Tibial nerve (tissue), 4 donors: ENCODE measurements at regions not wholly inside any gene's neighbourhood (a gene's known extent, or its start where the extent isn't known, plus 50 kb on each side); places are given as distances from the start of the nearest gene placed in this dataset.
"Not testable (repeated sequence)": the region's sequence is repeated elsewhere in the genome, so short reads cannot be mapped to it uniquely, and the experiment has no call there.

ENCODE experiments used
- DNase-seq, 2 donors: peaks; one replicate each; pipeline ENCODE4 v3.0.0-alpha.2; 2019; ENCODE audit warnings: low spot score in 2 of 2
- H3K27ac ChIP-seq, 4 donors: fragments of 200-600 bp; sonication (generic) in 3 of 4; one replicate each; pipeline ENCODE4 v1.5.1; 2017 to 2019; ENCODE audit warnings: mild to moderate bottlenecking in 1 of 4
- H3K27me3 ChIP-seq, 2 donors: fragments of 200-600 bp; sonication (generic) in 1 of 2; one replicate each; pipeline versions ENCODE4 v1.5.1 to v1.6.0; 2017 to 2019
- H3K36me3 ChIP-seq, 3 donors: fragments of 200-600 bp; sonication (generic); one replicate each; pipeline ENCODE4 v1.5.1; 2018 to 2019
- H3K4me1 ChIP-seq, 4 donors: fragments of 200-600 bp; sonication (generic) in 3 of 4; one replicate each; pipeline ENCODE4 v1.5.1; 2017 to 2019
- H3K4me3 ChIP-seq, 4 donors: fragments of 200-600 bp; sonication (generic) in 3 of 4; one replicate each; pipeline ENCODE4 v1.5.1; 2017 to 2019; ENCODE audit warnings: mild to moderate bottlenecking in 1 of 4, moderate library complexity in 1 of 4
- H3K9me3 ChIP-seq, 4 donors: fragments of 200-600 bp; sonication (generic) in 3 of 4; one replicate each; pipeline ENCODE4 v1.5.1; 2017 to 2019
- EP300 ChIP-seq, 2 donors: sonication (generic); formaldehyde crosslinking; IDR thresholded peaks; one replicate each; pipeline ENCODE4 v1.6.1; 2017; ENCODE audit warnings: antibody characterized with exemption in 2 of 2, mild to moderate bottlenecking in 1 of 2
- POLR2A ChIP-seq, 2 donors: fragments of 450-650 bp; IDR thresholded peaks; one replicate each; pipeline ENCODE4 v1.6.1; 2017; ENCODE audit warnings: antibody characterized with exemption in 2 of 2, mild to moderate bottlenecking in 2 of 2, moderate library complexity in 2 of 2
- WGBS, 2 donors: methylation state at CpG; one replicate each; pipeline ENCODE4 v1.1.5; 2018; 5-methylcytosine and 5-hydroxymethylcytosine counted together
- TF ChIP-seq, protein P1 (sequence below), 5 experiments: fragments of 200-600 bp in 3 of 5; fragments of 450-650 bp in 2 of 5; sonication (generic) in 3 of 5; IDR thresholded peaks; one replicate each; pipeline ENCODE4 v1.5.1; 2016 to 2019; ENCODE audit warnings: antibody characterized with exemption in 5 of 5, mild to moderate bottlenecking in 3 of 5, moderate library complexity in 2 of 5

DNA sequence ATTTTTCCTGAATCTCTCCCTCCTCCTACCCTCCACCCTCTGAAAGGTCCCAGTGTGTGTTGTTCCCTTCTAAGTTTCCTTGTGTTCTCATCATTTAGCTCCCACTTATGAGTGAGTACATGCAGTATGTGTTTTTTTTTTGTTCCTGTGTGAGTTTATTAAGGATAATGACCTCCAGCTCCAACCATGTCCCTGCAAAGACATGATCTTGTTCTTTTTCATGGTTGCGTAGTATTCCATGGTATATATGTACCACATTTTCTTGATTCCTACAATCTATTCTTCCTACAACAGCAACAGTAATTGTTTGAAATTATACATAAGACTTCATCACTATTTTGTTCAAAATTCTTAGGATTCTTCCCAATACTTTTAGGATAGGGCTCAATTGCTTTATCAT lies 1117.8 kb downstream of the GATA3 start:
- Histone ChIP-seq H3K4me1 (no peaks in the 10 kb centered on the region), H3K4me3 (no peak overlapping the region), H3K36me3 (no peaks in the 10 kb centered on the region), H3K9me3 (no peaks in the 10 kb centered on the region), H3K27me3 (no peaks in the 10 kb centered on the region), H3K27ac (no peak overlapping the region)
- TF ChIP-seq POLR2A (IDR thresholded peaks at IDR 0.05) (no peak), EP300 (IDR thresholded peaks at IDR 0.05) (no peak)
- TF ChIP-seq, protein P1, sequence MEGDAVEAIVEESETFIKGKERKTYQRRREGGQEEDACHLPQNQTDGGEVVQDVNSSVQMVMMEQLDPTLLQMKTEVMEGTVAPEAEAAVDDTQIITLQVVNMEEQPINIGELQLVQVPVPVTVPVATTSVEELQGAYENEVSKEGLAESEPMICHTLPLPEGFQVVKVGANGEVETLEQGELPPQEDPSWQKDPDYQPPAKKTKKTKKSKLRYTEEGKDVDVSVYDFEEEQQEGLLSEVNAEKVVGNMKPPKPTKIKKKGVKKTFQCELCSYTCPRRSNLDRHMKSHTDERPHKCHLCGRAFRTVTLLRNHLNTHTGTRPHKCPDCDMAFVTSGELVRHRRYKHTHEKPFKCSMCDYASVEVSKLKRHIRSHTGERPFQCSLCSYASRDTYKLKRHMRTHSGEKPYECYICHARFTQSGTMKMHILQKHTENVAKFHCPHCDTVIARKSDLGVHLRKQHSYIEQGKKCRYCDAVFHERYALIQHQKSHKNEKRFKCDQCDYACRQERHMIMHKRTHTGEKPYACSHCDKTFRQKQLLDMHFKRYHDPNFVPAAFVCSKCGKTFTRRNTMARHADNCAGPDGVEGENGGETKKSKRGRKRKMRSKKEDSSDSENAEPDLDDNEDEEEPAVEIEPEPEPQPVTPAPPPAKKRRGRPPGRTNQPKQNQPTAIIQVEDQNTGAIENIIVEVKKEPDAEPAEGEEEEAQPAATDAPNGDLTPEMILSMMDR (IDR thresholded peaks at IDR 0.05), result no peak
- DNase-seq, result no peak
- WGBS, 2 donors, result 97 to 100% methylated on average over 1 of the region's 1 CpG

DNA sequence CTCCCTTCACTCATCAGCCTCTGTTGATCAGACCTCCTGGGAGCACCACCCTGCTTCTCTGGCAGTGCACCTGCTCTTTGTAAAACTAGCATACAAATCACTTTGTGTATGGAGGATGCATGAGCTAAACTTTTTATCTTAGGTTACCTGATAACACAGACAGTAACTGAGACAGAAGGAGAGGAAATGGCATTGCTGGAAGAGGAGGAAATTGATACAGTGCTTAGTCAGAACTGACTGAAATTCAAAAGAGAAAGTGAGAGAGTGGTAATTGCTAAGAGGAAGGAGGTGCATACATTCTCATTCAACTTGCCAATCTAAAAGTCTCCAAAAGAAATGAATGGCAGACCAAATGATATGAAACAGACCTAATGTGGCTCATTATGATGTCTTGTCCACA lies 1120.7 kb downstream of the GATA3 start:
- Histone ChIP-seq H3K4me3 (no peak overlapping the region), H3K36me3 (no peaks in the 10 kb centered on the region), H3K9me3 (no peaks in the 10 kb centered on the region), H3K27ac (no peak overlapping the region), H3K4me1 (no peaks in the 10 kb centered on the region), H3K27me3 (no peaks in the 10 kb centered on the region)
- DNase-seq, result no peak
- no peak for TF ChIP-seq EP300 (IDR thresholded peaks at IDR 0.05)
- no peak for TF ChIP-seq POLR2A (IDR thresholded peaks at IDR 0.05)
- TF ChIP-seq, protein P1 (IDR thresholded peaks at IDR 0.05), result no peak

DNA sequence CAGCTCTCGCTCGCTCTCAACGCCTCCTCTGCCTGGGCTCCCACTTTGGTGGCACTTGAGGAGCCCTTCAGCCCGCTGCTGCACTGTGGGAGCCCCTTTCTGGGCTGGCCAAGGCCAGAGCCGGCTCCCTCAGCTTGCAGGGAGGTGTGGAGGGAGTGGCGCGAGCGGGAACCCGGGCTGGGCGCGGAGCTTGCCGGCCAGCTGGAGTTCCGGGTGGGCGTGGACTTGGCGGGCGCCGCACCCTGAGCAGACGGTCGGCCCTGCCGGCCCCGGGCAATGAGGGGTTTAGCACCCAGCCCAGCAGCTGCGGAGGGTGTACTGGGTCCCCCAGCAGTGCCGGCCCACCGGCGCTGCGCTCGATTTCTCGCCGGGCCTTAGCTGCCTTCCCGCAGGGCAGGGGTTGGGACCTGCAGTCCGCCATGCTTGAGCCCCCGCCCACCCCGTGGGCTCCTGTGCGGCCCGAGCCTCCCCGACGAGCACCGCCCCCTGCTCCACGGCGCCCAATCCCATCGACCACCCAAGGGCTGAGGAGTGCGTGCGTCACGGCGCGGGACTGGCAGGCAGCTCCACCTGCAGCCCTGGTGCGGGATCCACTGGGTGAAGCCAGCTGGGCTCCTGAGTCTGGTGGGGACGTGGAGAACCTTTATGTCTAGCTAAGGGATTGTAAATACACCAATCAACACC lies 1128.9 kb downstream of the GATA3 start:
- not testable (repeated sequence) for H3K9me3 ChIP-seq, H3K27ac ChIP-seq, H3K36me3 ChIP-seq, H3K4me1 ChIP-seq, H3K4me3 ChIP-seq, H3K27me3 ChIP-seq, DNase-seq
- WGBS, 2 donors, result 91 to 93% methylated on average over 27 to 31 of the region's 48 CpGs

DNA sequence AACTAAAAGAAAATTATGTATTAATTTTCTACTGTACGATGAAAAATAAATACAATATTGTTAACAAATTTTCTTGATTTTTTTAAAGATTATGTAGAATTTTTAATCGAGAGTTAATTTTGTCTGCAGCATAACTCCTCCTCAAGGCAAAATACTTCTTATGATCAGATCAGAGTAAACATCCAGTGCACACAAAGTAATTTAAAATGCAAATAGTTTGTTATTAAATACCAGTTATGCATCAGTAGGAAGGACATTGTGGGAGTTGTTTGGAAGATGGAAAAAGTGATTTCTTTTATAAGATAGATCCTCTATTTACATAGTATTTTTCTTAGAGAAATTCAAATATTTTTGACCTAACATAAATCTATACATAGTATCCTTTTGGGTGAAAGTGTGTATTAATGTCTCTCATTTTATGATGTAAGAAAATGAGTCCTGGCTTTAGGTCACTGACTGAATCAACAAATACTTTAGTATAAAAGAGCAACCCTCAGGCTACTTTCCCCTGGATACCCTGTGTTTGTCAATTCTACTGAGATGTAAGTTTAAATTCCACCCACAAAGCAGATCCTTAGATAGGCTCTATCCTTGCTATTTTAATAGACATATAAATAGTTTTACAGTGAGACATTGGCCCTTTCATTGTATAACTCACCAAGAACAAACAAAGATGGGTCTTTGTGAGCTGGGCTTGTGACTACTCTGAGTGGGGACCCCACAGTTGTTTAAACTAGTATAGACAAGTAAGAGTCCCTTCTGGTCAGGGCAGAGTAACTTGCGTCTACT lies 1133.7 kb downstream of the GATA3 start:
- TF ChIP-seq, protein P1 (IDR thresholded peaks at IDR 0.05), result no peak
- TF ChIP-seq EP300 (IDR thresholded peaks at IDR 0.05) (no peak), POLR2A (IDR thresholded peaks at IDR 0.05) (no peak)
- 87 to 93% methylated on average over 3 of the region's 3 CpGs for WGBS, 2 donors
- Histone ChIP-seq H3K9me3 (no peaks in the 10 kb centered on the region), H3K27me3 (no peaks in the 10 kb centered on the region), H3K27ac (no peak overlapping the region), H3K36me3 (no peaks in the 10 kb centered on the region), H3K4me3 (no peak overlapping the region), H3K4me1 (no peaks in the 10 kb centered on the region)
- no peak for DNase-seq

DNA sequence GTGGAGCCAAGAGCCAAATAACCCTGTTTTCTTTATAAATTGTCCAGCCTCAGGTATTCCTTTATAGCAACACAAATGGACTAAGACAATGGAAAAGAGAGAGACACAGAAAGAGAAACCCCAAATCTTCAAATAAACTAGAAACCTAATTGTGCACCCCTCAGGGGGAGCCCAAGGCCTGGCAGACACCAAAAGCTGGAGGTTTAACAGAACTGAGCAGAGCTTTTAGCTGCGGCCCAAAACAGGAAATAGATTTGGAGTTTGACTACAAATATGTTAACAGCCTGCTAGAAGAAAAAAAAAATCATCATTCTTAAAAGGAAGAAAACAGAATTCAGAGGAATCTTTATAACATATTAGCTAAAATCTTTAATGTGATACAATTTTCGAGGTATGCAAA lies 1135.0 kb downstream of the GATA3 start:
- DNase-seq, result no peak
- TF ChIP-seq, protein P1 (IDR thresholded peaks at IDR 0.05), result no peak
- no peak for TF ChIP-seq EP300 (IDR thresholded peaks at IDR 0.05)
- TF ChIP-seq POLR2A (IDR thresholded peaks at IDR 0.05), result no peak
- no peaks in the 10 kb centered on the region for H3K27me3 ChIP-seq
- H3K36me3 ChIP-seq, result no peaks in the 10 kb centered on the region
- no peak overlapping the region for H3K4me3 ChIP-seq
- 77 to 83% methylated on average over 2 of the region's 2 CpGs for WGBS, 2 donors
- no peak overlapping the region for H3K27ac ChIP-seq
- no peaks in the 10 kb centered on the region for H3K9me3 ChIP-seq
- no peaks in the 10 kb centered on the region for H3K4me1 ChIP-seq
